IMR-90 (cell line): ENCODE measurements at regions not wholly inside any gene's neighbourhood (a gene's known extent, or its start where the extent isn't known, plus 50 kb on each side); places are given as distances from the start of the nearest gene placed in this dataset.

ENCODE experiments used
- ATAC-seq: fragments of 200-7000 bp; cut with Tn5 transposase; 2 replicates; pipeline ENCODE4 v1.9.1; 2020; ENCODE audit warnings: low read depth, mild to moderate bottlenecking, moderate library complexity
- BruUV-seq: library from RNA; stranded (reverse); fragments of 400-500 nt; replicated peaks from 2 replicates; lab custom pipeline; 2021; lab: Mats Ljungman, UMichigan
- CTCF ChIA-PET: fragments of 300-600 bp; formaldehyde crosslinking; extraction: SDS; loops from one replicate; lab custom pipeline; 2021; ENCODE audit warnings: antibody characterized with exemption; lab: Yijun Ruan, JAX
- POLR2A ChIA-PET: fragments of 300-600 bp; sonication (Branson Sonifier 250); formaldehyde crosslinking; loops from one replicate; lab custom pipeline; 2022; ENCODE audit warnings: antibody characterized with exemption; ENCODE audit not compliant: unreplicated experiment; lab: Charles Lee
- DNase-seq: peaks from one replicate; pipeline ENCODE4 v3.0.0; 2013
- H2AFZ ChIP-seq: replicated peaks from 2 replicates; pipeline ENCODE3; 2013; ENCODE audit warnings: low read length, mild to moderate bottlenecking; ENCODE audit not compliant: poor library complexity
- H2AK5ac ChIP-seq: 2 replicates; pipeline ENCODE4 v1.6.1; 2013; ENCODE audit warnings: low read depth, low read length, inconsistent platforms
- H2AK9ac ChIP-seq: replicated peaks from 2 replicates; pipeline ENCODE3; 2013; ENCODE audit warnings: mild to moderate bottlenecking, low read depth, low read length, moderate library complexity; ENCODE audit not compliant: poor library complexity
- H2BK120ac ChIP-seq: 2 replicates; pipeline ENCODE4 v1.6.1; 2013; ENCODE audit warnings: low read depth, low read length, inconsistent platforms
- H2BK15ac ChIP-seq: 3 replicates; pipeline ENCODE4 v1.6.1; 2013; ENCODE audit warnings: low read depth, low read length, inconsistent platforms
- H2BK20ac ChIP-seq: 2 replicates; pipeline ENCODE4 v1.6.1; 2013; ENCODE audit warnings: low read depth, mild to moderate bottlenecking, inconsistent platforms, low read length, moderate library complexity
- H2BK5ac ChIP-seq: 2 replicates; pipeline ENCODE4 v1.6.1; 2013; ENCODE audit warnings: mild to moderate bottlenecking, low read depth, low read length, inconsistent platforms; ENCODE audit not compliant: poor library complexity, severe bottlenecking
- H3K14ac ChIP-seq: replicated peaks from 2 replicates; pipeline ENCODE4 v1.6.1; 2013; ENCODE audit warnings: low read depth, low read length, inconsistent platforms
- H3K18ac ChIP-seq: 2 replicates; pipeline ENCODE4 v1.6.1; 2013; ENCODE audit warnings: low read depth, low read length, control low read depth
- H3K23ac ChIP-seq: 2 replicates; pipeline ENCODE4 v1.6.1; 2013; ENCODE audit warnings: low read depth, low read length, inconsistent platforms
- H3K27ac ChIP-seq: 2 replicates; pipeline ENCODE4 v1.5.1; 2013; ENCODE audit warnings: mild to moderate bottlenecking, control low read depth, low read length; ENCODE audit not compliant: insufficient read depth
- H3K27me3 ChIP-seq: 2 replicates; pipeline ENCODE4 v1.6.1; 2013; ENCODE audit warnings: low read length; ENCODE audit not compliant: control insufficient read depth, insufficient read depth
- H3K36me3 ChIP-seq: 2 replicates; pipeline ENCODE4 v1.6.1; 2013; ENCODE audit warnings: low read length, mixed read lengths; ENCODE audit not compliant: control insufficient read depth, insufficient read depth
- H3K4ac ChIP-seq: 2 replicates; pipeline ENCODE4 v1.6.1; 2013; ENCODE audit warnings: low read depth, low read length, inconsistent platforms
- H3K4me1 ChIP-seq: 2 replicates; pipeline ENCODE4 v1.6.1; 2013; ENCODE audit warnings: low read length, mixed read lengths; ENCODE audit not compliant: control insufficient read depth, insufficient read depth
- H3K4me2 ChIP-seq: 2 replicates; pipeline ENCODE4 v1.6.1; 2013; ENCODE audit warnings: low read depth, mild to moderate bottlenecking, control low read depth, low read length, moderate library complexity
- H3K4me3 ChIP-seq: 2 replicates; pipeline ENCODE4 v1.5.1; 2013; ENCODE audit warnings: low read depth, mild to moderate bottlenecking, control low read depth, low read length, moderate library complexity; ENCODE audit not compliant: insufficient read depth
- H3K56ac ChIP-seq: 2 replicates; pipeline ENCODE4 v1.6.1; 2013; ENCODE audit warnings: low read length, inconsistent platforms; ENCODE audit not compliant: insufficient read depth; ENCODE audit errors: extremely low read depth
- H3K79me1 ChIP-seq, 2 experiments: 2 replicates each; pipeline ENCODE4 v1.6.1; 2013; ENCODE audit warnings: low read length in 2 of 2, inconsistent platforms in 1 of 2, low read depth in 1 of 2
- H3K9ac ChIP-seq: 2 replicates; pipeline ENCODE4 v1.6.1; 2013; ENCODE audit warnings: low read depth, low read length, control low read depth
- H3K9me1 ChIP-seq: 2 replicates; pipeline ENCODE4 v1.6.1; 2013; ENCODE audit warnings: low read length, inconsistent platforms; ENCODE audit not compliant: insufficient read depth
- H3K9me3 ChIP-seq: 2 replicates; pipeline ENCODE4 v1.6.1; 2013; ENCODE audit warnings: low read length; ENCODE audit not compliant: control insufficient read depth, insufficient read depth
- H4K20me1 ChIP-seq: 2 replicates; pipeline ENCODE4 v1.6.1; 2013; ENCODE audit warnings: low read length, inconsistent platforms; ENCODE audit not compliant: insufficient read depth
- H4K5ac ChIP-seq: 2 replicates; pipeline ENCODE4 v1.6.1; 2013; ENCODE audit warnings: mild to moderate bottlenecking, low read depth, low read length, control low read depth
- H4K8ac ChIP-seq, 2 experiments: 2 replicates each; pipeline ENCODE4 v1.6.1; 2013; ENCODE audit warnings: low read depth in 2 of 2, low read length in 2 of 2, control low read depth in 1 of 2, inconsistent platforms in 1 of 2
- H4K91ac ChIP-seq: 2 replicates; pipeline ENCODE4 v1.6.1; 2013; ENCODE audit warnings: low read depth, low read length, inconsistent platforms; ENCODE audit not compliant: insufficient read depth
- BHLHE40 ChIP-seq: fragments of 150-350 bp; IDR thresholded peaks from 2 replicates; pipeline ENCODE4 v1.6.1; 2016; ENCODE audit warnings: mild to moderate bottlenecking, low read depth, low read length
- CEBPB ChIP-seq: IDR thresholded peaks from 2 replicates; pipeline ENCODE4 v1.6.1; 2012; ENCODE audit warnings: low read depth, low read length, improper control_type of control experiment
- CHD1 ChIP-seq: IDR thresholded peaks from 2 replicates; pipeline ENCODE4 v1.6.1; 2012; ENCODE audit warnings: low read depth, low read length, improper control_type of control experiment
- CTCF ChIP-seq: conservative IDR thresholded peaks from 2 replicates; pipeline ENCODE4 v1.5.1; 2012; ENCODE audit warnings: mild to moderate bottlenecking, low read depth, low read length, improper control_type of control experiment
- ELK1 ChIP-seq: fragments of 150-350 bp; IDR thresholded peaks from 2 replicates; pipeline ENCODE4 v1.6.1; 2016; ENCODE audit warnings: low read depth, mild to moderate bottlenecking, low read length, moderate library complexity, borderline replicate concordance
- FOS ChIP-seq: fragments of 150-350 bp; IDR thresholded peaks from 2 replicates; pipeline ENCODE4 v1.6.1; 2016; ENCODE audit warnings: low read depth, low read length
- MAFK ChIP-seq: IDR thresholded peaks from 2 replicates; pipeline ENCODE4 v1.6.1; 2012; ENCODE audit warnings: low read depth, low read length, improper control_type of control experiment
- MAZ ChIP-seq: IDR thresholded peaks from 2 replicates; pipeline ENCODE4 v1.6.1; 2012; ENCODE audit warnings: low read depth, mild to moderate bottlenecking, low read length, improper control_type of control experiment, moderate library complexity, borderline replicate concordance
- MXI1 ChIP-seq: IDR thresholded peaks from 2 replicates; pipeline ENCODE4 v1.6.1; 2012; ENCODE audit warnings: low read depth, mild to moderate bottlenecking, low read length, moderate library complexity, borderline replicate concordance
- NFE2L2 ChIP-seq: fragments of 150-350 bp; IDR thresholded peaks from 2 replicates; pipeline ENCODE4 v1.6.1; 2016; ENCODE audit warnings: low read depth, mild to moderate bottlenecking, low read length
- POLR2A ChIP-seq: IDR thresholded peaks from 2 replicates; pipeline ENCODE4 v1.6.1; 2012; ENCODE audit warnings: mild to moderate bottlenecking, low read depth, low read length
- RAD21 ChIP-seq: IDR thresholded peaks from 2 replicates; pipeline ENCODE4 v1.6.1; 2012; ENCODE audit warnings: low read length, improper control_type of control experiment
- RCOR1 ChIP-seq: IDR thresholded peaks from 2 replicates; pipeline ENCODE4 v1.6.1; 2012; ENCODE audit warnings: mild to moderate bottlenecking, low read length, improper control_type of control experiment; ENCODE audit not compliant: insufficient replicate concordance
- RFX5 ChIP-seq: IDR thresholded peaks from 2 replicates; pipeline ENCODE4 v1.8.0; 2012; ENCODE audit warnings: low read depth, mild to moderate bottlenecking, low read length, moderate library complexity
- SMC3 ChIP-seq: fragments of 150-350 bp; IDR thresholded peaks from 2 replicates; pipeline ENCODE4 v1.6.1; 2016; ENCODE audit warnings: low read depth, mild to moderate bottlenecking, antibody characterized with exemption, low read length, moderate library complexity
- USF2 ChIP-seq: fragments of 150-350 bp; IDR thresholded peaks from 2 replicates; pipeline ENCODE4 v1.6.1; 2017; ENCODE audit warnings: mild to moderate bottlenecking, antibody characterized with exemption, low read length, low read depth
- WGBS, 2 experiments: methylation state at CpG; one replicate each; pipeline versions ENCODE4 v1.1.5 to v1.1.7; 2013; ENCODE audit warnings: missing lambda C conversion rate in 2 of 2; ENCODE audit not compliant: insufficient read length in 1 of 2; ENCODE audit errors: extremely low coverage in 2 of 2; 5-methylcytosine and 5-hydroxymethylcytosine counted together
- dilution Hi-C: fragments of 300-500 bp; cut with HindIII; formaldehyde crosslinking; loops from one replicate; pipeline ENCODE4 v1.14.3; 2018; ENCODE audit warnings: low sequenced_read_pairs; ENCODE audit not compliant: unreplicated experiment
- in situ Hi-C: fragments of 300-500 bp; cut with MboI; formaldehyde crosslinking; loops from 3 replicates; pipeline ENCODE4 v1.14.3; 2019; ENCODE audit warnings: low sequenced_read_pairs, inconsistent platforms, mixed read lengths
- intact Hi-C: fragments of 100-400 bp; cut with micrococcal nuclease; formaldehyde crosslinking; loops from 2 replicates; pipeline ENCODE4 v1.10.0; 2022

GRCh38 chr16:49932434-49932833, 76.5 kb upstream of the ZNF423 start:
- CTCF ChIA-PET = interaction anchor here (0.5 kb wide), 1 partner anchor 441 kb away, joined by 3 read pairs; no protein-coding TSS in a partner anchor
- in situ Hi-C loops (no loop called here), dilution Hi-C loops (no loop called here), intact Hi-C loops (no loop called here)
- Histone ChIP-seq H3K79me1 (no peaks in the 10 kb centered on the region), H4K8ac (no peak overlapping the region), H3K4ac (no peak overlapping the region), H2BK20ac (no peak overlapping the region), H3K36me3 (no peaks in the 10 kb centered on the region), H3K9ac (no peak overlapping the region), H2AFZ (no peak overlapping the region), H2AK5ac (no peak overlapping the region), H4K20me1 (no peaks in the 10 kb centered on the region), H2AK9ac (no peak overlapping the region), H3K9me1 (no peaks in the 10 kb centered on the region; the same call in 1 of the 2 replicates), H4K91ac (no peak overlapping the region), H2BK15ac (no peak overlapping the region), H3K14ac (no peak overlapping the region), H3K27me3 (peaks cover 5% of the 10 kb centered on the region), H3K23ac (no peak overlapping the region), H3K18ac (no peak overlapping the region), H3K4me2 (no peak overlapping the region), H3K4me1 (no peaks in the 10 kb centered on the region), H3K4me3 (no peak overlapping the region), H4K5ac (no peak overlapping the region), H2BK120ac (no peak overlapping the region), H3K9me3 (no peaks in the 10 kb centered on the region), H3K56ac (no peak overlapping the region), H2BK5ac (no peak overlapping the region), H3K27ac (no peak overlapping the region)
- no TSS peak for BruUV-seq
- DNase-seq (no peak), ATAC-seq (no peak)
- no CpG with 5 or more reads among the region's 8 CpGs for WGBS, 2 experiments
- no peak for TF ChIP-seq MAZ
- TF ChIP-seq RAD21 = no peak
- TF ChIP-seq CHD1 = no peak
- TF ChIP-seq BHLHE40 = no peak
- TF ChIP-seq MXI1 = no peak
- TF ChIP-seq ELK1 = no peak
- no peak for TF ChIP-seq FOS
- TF ChIP-seq CEBPB = no peak
- no peak for TF ChIP-seq SMC3
- TF ChIP-seq RCOR1 = no peak
- no peak for TF ChIP-seq USF2
- TF ChIP-seq RFX5 = no peak
- TF ChIP-seq NFE2L2 = no peak
- TF ChIP-seq POLR2A = no peak
- no peak for TF ChIP-seq MAFK
- TF ChIP-seq CTCF = no peak
- POLR2A ChIA-PET = no interaction called here
